GM13977 (cell line): ENCODE measurements at regions not wholly inside any gene's neighbourhood (a gene's known extent, or its start where the extent isn't known, plus 50 kb on each side); places are given as distances from the start of the nearest gene placed in this dataset.

Source experiments
- DNase-seq: peaks from one replicate; pipeline ENCODE4 v3.0.0; 2012; ENCODE audit warnings: low spot score
- in situ Hi-C: fragments of 300-500 bp; cut with MboI; formaldehyde crosslinking; loops from one replicate; pipeline ENCODE4 v1.12.0; 2022; ENCODE audit warnings: low sequenced_read_pairs, low pct_unique_long_range_greater_than_20kb, mixed read lengths, inconsistent platforms; ENCODE audit not compliant: unreplicated experiment
- TF ChIP-seq, protein P1 (sequence below): IDR thresholded peaks from 2 replicates; pipeline ENCODE4 v1.5.1; 2012; ENCODE audit warnings: mild to moderate bottlenecking, control low read depth; ENCODE audit not compliant: insufficient read depth; ENCODE audit errors: extremely low read depth, missing control alignments

DNA sequence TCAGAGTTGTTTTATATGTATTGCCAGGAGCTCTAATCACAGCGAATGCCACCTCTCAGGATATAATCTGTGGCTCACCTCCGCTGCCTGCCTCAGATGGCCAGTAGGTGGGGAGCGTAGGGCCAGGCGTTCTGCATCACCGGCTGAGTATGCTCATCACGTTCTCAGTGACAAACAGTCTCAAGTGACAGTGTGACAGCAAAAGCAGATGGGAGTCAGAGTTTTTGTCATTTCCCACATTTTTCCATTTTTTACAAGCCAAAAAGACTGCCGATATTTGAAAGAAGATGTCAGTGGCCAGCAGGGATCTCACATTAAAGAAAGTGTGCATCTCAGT lies 208.7 kb downstream of the ALDH8A1 start:
- TF ChIP-seq, protein P1, sequence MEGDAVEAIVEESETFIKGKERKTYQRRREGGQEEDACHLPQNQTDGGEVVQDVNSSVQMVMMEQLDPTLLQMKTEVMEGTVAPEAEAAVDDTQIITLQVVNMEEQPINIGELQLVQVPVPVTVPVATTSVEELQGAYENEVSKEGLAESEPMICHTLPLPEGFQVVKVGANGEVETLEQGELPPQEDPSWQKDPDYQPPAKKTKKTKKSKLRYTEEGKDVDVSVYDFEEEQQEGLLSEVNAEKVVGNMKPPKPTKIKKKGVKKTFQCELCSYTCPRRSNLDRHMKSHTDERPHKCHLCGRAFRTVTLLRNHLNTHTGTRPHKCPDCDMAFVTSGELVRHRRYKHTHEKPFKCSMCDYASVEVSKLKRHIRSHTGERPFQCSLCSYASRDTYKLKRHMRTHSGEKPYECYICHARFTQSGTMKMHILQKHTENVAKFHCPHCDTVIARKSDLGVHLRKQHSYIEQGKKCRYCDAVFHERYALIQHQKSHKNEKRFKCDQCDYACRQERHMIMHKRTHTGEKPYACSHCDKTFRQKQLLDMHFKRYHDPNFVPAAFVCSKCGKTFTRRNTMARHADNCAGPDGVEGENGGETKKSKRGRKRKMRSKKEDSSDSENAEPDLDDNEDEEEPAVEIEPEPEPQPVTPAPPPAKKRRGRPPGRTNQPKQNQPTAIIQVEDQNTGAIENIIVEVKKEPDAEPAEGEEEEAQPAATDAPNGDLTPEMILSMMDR, result no peak
- DNase-seq, result no peak
- in situ Hi-C loops, result no loop called here

DNA sequence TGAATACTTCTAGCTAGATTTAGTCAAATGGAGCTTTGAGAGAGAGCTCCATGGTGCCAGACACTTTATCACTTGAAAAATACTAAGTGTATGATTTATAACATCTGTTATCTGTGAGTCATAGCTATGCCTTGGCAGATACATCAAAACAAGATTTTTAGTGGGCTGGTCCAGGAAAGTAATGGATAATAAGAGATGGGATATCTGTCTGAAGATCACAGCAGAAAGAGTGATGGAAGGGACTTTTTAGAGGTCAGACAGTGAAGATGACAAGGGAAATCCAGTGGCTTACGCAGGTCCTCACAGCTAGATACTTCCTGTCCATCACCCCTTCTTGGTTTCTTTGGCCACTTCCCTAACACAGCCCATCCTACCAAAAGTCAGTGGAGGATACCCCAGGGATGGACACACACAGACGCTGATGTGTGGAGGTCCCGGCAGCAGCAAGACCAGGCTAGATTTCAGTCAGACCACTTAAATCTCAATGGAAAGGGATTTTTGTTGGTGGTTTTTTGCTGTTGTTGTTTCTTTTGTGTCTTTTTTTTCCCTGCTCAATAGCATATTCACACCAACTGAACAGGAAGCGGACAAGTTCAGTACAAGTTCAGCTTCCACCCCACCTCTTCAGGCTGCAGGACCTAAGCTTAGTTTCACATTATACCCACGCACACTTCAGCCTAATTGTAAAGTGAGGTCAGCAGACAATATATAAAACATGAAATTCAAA lies 209.3 kb downstream of the ALDH8A1 start:
- no peak for DNase-seq
- in situ Hi-C loops, result no loop called here
- TF ChIP-seq, protein P1, result no peak

DNA sequence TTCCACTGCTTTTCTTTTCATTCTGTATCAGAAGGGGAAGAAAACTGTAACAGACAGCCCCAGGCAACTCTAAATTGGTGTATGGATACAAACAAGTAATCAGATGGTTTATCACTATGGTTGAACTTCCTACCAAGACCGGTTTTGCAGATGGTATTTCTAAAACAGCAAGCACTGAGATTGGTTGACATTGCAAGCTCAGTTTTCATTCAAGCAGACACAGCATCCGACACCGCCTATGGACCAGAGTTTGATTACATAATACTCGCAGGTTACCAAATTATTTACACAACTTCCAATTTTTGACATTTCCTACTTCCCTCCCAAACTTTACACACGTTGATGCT lies 209.9 kb downstream of the ALDH8A1 start:
- TF ChIP-seq, protein P1, result no peak
- in situ Hi-C loops, result no loop called here
- DNase-seq, result no peak

DNA sequence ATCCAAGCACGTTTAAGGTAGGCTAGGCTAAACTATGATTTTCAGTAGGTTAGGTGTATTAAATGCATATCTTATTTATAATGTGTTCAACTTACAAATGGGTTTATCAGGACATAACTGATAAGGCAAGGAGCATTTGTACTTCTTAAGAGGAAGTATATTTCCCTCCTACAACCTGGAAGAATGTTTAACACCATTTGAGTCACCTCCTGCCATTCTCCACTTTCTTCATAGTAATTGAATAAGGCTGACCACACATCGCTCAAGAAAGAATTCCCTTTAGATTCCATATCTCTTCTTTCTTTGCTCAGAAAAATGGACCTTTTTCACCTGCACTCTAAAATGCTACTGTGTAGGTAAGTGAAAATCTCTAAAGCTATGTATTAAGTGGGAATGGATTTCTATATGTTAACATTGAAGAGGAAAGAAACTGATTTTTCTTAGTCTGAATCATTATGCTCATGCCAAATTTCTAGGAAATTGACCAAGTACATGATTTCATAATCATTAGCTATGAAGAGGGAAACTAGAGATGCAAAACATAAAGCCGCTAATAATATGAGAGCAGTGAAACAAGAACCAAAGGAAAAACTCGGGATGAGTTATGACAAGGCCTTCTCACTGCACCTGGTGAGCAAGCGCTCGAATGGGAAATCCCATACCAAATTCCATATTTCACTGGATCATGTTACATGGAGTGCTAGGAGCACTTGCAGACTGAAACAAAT lies 210.4 kb downstream of the ALDH8A1 start:
- TF ChIP-seq, protein P1, result no peak
- in situ Hi-C loops, result no loop called here
- no peak for DNase-seq

DNA sequence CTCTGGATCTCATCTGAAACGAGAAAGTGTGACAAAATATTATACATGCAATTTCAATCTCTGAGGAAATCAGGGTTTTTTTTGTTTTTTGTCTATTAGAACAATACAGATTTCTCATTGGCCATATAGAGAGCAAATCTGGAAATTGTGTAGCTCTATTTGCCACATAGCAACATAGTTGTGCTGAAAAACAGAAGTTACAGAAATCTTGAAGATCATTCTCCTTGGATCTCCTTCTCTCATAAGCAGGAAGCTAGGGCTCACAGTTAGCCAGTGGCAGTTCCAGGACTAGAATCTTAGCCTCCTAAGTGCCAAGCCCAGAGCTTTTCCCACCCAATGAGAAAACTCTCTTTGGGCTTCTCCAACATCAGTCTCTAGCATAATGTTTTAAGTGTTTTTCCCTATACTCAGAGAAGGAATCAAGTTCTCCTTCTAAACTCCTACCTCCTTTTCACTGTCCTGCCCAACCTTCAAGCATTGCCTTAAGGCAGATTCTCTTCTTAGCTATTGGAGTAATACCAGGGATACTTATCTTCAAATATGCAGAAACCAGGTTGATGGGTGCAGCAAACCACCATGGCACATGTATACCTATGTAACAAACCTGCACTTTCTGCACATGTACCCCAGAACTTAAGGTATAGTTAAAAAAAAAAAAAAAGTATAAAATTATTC lies 211.6 kb downstream of the ALDH8A1 start:
- in situ Hi-C loops, result no loop called here
- TF ChIP-seq, protein P1, result no peak
- no peak for DNase-seq

DNA sequence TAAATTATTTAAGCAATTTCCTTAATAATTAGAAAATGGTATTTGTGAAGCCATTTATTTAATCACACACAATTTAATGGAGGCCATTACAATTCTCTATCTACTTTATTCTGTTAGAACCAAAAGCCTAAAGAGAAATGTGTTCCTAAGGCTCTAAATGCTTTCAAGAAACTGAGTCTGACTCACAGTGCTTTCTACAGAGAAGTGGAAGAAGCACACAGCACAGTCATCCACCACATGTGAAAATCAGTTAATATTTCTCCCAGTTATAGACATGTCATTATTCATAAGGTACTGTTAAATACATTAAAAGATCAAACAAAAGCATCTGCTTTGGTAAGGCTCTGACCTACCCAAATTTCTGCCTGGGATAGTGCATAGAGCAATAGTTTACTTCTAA lies 214.4 kb downstream of the ALDH8A1 start:
- DNase-seq, result no peak
- in situ Hi-C loops, result no loop called here
- TF ChIP-seq, protein P1, result no peak
